Thyroid gland (tissue), 4 donors: ENCODE measurements at regions not wholly inside any gene's neighbourhood (a gene's known extent, or its start where the extent isn't known, plus 50 kb on each side); places are given as distances from the start of the nearest gene placed in this dataset.

Source experiments
- DNase-seq, 2 donors: peaks; one replicate each; pipeline ENCODE4 v3.0.0-alpha.2; 2019
- H3K27ac ChIP-seq, 3 donors: fragments of 200-600 bp; sonication (generic); 1 replicate in 2 of 3; 2 replicates in 1 of 3; pipeline ENCODE4 v1.5.1; 2016 to 2019; ENCODE audit warnings: mild to moderate bottlenecking in 1 of 3, moderate library complexity in 1 of 3
- H3K27me3 ChIP-seq: fragments of 200-600 bp; sonication (generic); one replicate; pipeline ENCODE4 v1.5.1; 2019
- H3K36me3 ChIP-seq, 2 donors: fragments of 200-600 bp; sonication (generic); one replicate each; pipeline ENCODE4 v1.5.1; 2016 to 2019
- H3K4me1 ChIP-seq, 2 donors: fragments of 200-600 bp; sonication (generic); one replicate each; pipeline ENCODE4 v1.5.1; 2017 to 2019
- H3K4me3 ChIP-seq, 3 donors: fragments of 200-600 bp; sonication (generic); replicated peaks in 1 of 3; 1 replicate in 2 of 3; 2 replicates in 1 of 3; pipeline ENCODE4 v1.5.1; 2016; ENCODE audit warnings: mild to moderate bottlenecking in 1 of 3
- H3K9me3 ChIP-seq: fragments of 200-600 bp; sonication (generic); one replicate; pipeline ENCODE4 v1.5.1; 2017
- POLR2A ChIP-seq, 2 donors: fragments of 450-650 bp; IDR thresholded peaks; one replicate each; pipeline ENCODE4 v1.6.1; 2017; ENCODE audit warnings: antibody characterized with exemption in 2 of 2, mild to moderate bottlenecking in 2 of 2, moderate library complexity in 1 of 2
- WGBS, 2 donors: methylation state at CpG; one replicate each; pipeline ENCODE4 v1.1.5; 2017; 5-methylcytosine and 5-hydroxymethylcytosine counted together
- intact Hi-C: fragments of 100-400 bp; cut with DNase I; formaldehyde crosslinking; loops from one replicate; pipeline ENCODE4 v1.15.1; 2023
- TF ChIP-seq, protein P1 (sequence below), 6 experiments: fragments of 200-600 bp in 3 of 6; fragments of 450-650 bp in 3 of 6; sonication (generic) in 3 of 6; IDR thresholded peaks; one replicate each; pipeline ENCODE4 v1.5.1; 2016 to 2019; ENCODE audit warnings: antibody characterized with exemption in 6 of 6, mild to moderate bottlenecking in 2 of 6, inconsistent platforms in 1 of 6, moderate library complexity in 1 of 6

GRCh38 chr2:216563646-216564045 lies 65.0 kb downstream of the RPL37A start:
- Histone ChIP-seq H3K4me1 (peaks cover 3 to 7% of the 10 kb centered on the region in 2 donors), H3K9me3 (no peaks in the 10 kb centered on the region), H3K4me3 (no peak overlapping the region), H3K36me3 (no peaks in the 10 kb centered on the region), H3K27me3 (no peaks in the 10 kb centered on the region), H3K27ac (no peak overlapping the region)
- DNase-seq, result no peak
- intact Hi-C loops, result no loop called here
- TF ChIP-seq POLR2A (IDR thresholded peaks at IDR 0.05), result no peak
- TF ChIP-seq, protein P1, sequence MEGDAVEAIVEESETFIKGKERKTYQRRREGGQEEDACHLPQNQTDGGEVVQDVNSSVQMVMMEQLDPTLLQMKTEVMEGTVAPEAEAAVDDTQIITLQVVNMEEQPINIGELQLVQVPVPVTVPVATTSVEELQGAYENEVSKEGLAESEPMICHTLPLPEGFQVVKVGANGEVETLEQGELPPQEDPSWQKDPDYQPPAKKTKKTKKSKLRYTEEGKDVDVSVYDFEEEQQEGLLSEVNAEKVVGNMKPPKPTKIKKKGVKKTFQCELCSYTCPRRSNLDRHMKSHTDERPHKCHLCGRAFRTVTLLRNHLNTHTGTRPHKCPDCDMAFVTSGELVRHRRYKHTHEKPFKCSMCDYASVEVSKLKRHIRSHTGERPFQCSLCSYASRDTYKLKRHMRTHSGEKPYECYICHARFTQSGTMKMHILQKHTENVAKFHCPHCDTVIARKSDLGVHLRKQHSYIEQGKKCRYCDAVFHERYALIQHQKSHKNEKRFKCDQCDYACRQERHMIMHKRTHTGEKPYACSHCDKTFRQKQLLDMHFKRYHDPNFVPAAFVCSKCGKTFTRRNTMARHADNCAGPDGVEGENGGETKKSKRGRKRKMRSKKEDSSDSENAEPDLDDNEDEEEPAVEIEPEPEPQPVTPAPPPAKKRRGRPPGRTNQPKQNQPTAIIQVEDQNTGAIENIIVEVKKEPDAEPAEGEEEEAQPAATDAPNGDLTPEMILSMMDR (IDR thresholded peaks at IDR 0.05), result no peak
- WGBS, 2 donors, result 76 to 77% methylated on average over 7 of the region's 7 CpGs

DNA sequence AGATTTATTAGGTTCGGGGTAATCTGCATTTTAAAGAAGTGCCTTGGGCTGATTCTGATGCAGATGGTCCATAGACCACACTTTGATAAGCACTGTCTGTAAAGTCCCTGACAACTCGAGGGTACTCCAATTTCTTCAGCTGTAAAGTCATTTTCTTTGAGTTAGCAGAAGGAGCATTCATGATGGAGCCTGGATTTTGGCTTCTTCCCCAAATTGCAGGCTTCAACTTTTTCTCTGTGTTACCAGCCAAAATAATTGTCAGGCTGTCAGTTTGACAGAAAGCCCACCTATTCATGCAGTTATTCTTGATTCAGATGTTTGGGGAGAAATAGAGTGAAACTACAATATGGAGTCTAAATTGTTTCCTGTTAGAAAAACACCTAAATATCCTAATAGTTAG lies 66.0 kb downstream of the RPL37A start:
- intact Hi-C loops, result no loop called here
- Histone ChIP-seq H3K4me3 (no peak overlapping the region), H3K4me1 (peaks cover 3 to 7% of the 10 kb centered on the region in 2 donors), H3K36me3 (no peaks in the 10 kb centered on the region), H3K9me3 (no peaks in the 10 kb centered on the region), H3K27me3 (no peaks in the 10 kb centered on the region), H3K27ac (no peak overlapping the region)
- TF ChIP-seq, protein P1 (IDR thresholded peaks at IDR 0.05), result no peak
- TF ChIP-seq POLR2A (IDR thresholded peaks at IDR 0.05), result no peak
- no peak for DNase-seq
- 54 to 68% methylated on average over 2 of the region's 2 CpGs for whole genome bisulfite sequencing, 2 donors

GRCh38 chr2:216565956-216566355 lies 67.3 kb upstream of the IGFBP2 start:
- peaks cover 0 to 3% of the 10 kb centered on the region in 2 donors for H3K4me1 ChIP-seq
- no peak overlapping the region for H3K27ac ChIP-seq
- no peaks in the 10 kb centered on the region for H3K36me3 ChIP-seq
- DNase-seq, result no peak
- intact Hi-C loops, result no loop called here
- H3K4me3 ChIP-seq, result no peak overlapping the region
- WGBS, 2 donors, result 81 to 85% methylated on average over 7 of the region's 7 CpGs
- TF ChIP-seq POLR2A (IDR thresholded peaks at IDR 0.05), result no peak
- TF ChIP-seq, protein P1 (IDR thresholded peaks at IDR 0.05), result no peak
- H3K27me3 ChIP-seq, result no peaks in the 10 kb centered on the region
- no peaks in the 10 kb centered on the region for H3K9me3 ChIP-seq

GRCh38 chr2:216568576-216568975 lies 64.6 kb upstream of the IGFBP2 start:
- intact Hi-C loops, result no loop called here
- Histone ChIP-seq H3K4me3 (no peak overlapping the region), H3K27ac (no peak overlapping the region), H3K36me3 (no peaks in the 10 kb centered on the region), H3K9me3 (no peaks in the 10 kb centered on the region), H3K4me1 (no peaks in the 10 kb centered on the region), H3K27me3 (no peaks in the 10 kb centered on the region)
- DNase-seq, result no peak
- TF ChIP-seq, protein P1 (IDR thresholded peaks at IDR 0.05), result no peak
- no peak for TF ChIP-seq POLR2A (IDR thresholded peaks at IDR 0.05)
- 90 to 93% methylated on average over 3 of the region's 3 CpGs for WGBS, 2 donors

DNA sequence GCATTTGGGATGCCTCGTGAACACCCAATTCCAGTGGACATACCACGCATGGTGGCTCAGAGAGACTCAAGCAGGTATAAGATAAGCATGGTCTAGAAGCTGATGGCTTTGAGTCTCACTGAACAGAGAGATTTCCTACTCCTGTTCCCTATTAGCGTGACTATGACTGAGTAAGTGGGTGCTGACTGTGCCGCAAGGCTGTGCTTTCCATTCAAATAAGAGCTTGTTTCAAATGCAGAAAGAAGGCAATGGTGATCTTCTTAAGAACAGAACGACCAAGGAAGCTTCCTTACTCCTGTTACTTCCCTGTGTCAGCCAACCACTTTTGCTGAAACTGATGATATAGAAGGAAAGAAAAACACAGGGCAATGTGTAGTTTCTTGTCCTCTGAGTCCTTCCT lies 63.5 kb upstream of the IGFBP2 start:
- intact Hi-C loops, result no loop called here
- H3K27ac ChIP-seq, result no peak overlapping the region
- H3K27me3 ChIP-seq, result no peaks in the 10 kb centered on the region
- WGBS, 2 donors, result 92% methylated on average over 5 of the region's 5 CpGs
- no peaks in the 10 kb centered on the region for H3K9me3 ChIP-seq
- no peaks in the 10 kb centered on the region for H3K36me3 ChIP-seq
- TF ChIP-seq, protein P1 (IDR thresholded peaks at IDR 0.05), result no peak
- TF ChIP-seq POLR2A (IDR thresholded peaks at IDR 0.05), result no peak
- no peaks in the 10 kb centered on the region for H3K4me1 ChIP-seq
- no peak for DNase-seq
- H3K4me3 ChIP-seq, result no peak overlapping the region
